Psoas muscle (tissue), 7 donors: ENCODE measurements at regions not wholly inside any gene's neighbourhood (a gene's known extent, or its start where the extent isn't known, plus 50 kb on each side); places are given as distances from the start of the nearest gene placed in this dataset.

ENCODE experiments used
- ATAC-seq, 4 donors: fragments of 200-7000 bp; cut with Tn5 transposase; one replicate each; pipeline ENCODE4 v1.9.1; 2020; ENCODE audit warnings: moderate library complexity in 3 of 4, mild to moderate bottlenecking in 2 of 4
- DNase-seq, 2 donors: peaks; one replicate each; pipeline ENCODE4 v3.0.0-alpha.2; 2020
- H3K27ac ChIP-seq: fragments of 200-600 bp; one replicate; pipeline ENCODE4 v1.8.0; 2022
- H3K27me3 ChIP-seq, 3 donors: fragments of 200-600 bp in 1 of 3; one replicate each; pipeline versions ENCODE4 v1.6.1 to v1.8.0; 2013 to 2022; ENCODE audit warnings: low read length in 2 of 3, mild to moderate bottlenecking in 2 of 3, moderate library complexity in 1 of 3; ENCODE audit not compliant: insufficient read depth in 3 of 3
- H3K36me3 ChIP-seq, 2 donors: fragments of 200-600 bp in 1 of 2; one replicate each; pipeline versions ENCODE4 v1.6.1 to v1.8.0; 2013 to 2022; ENCODE audit warnings: low read depth in 1 of 2, mild to moderate bottlenecking in 1 of 2, moderate library complexity in 1 of 2; ENCODE audit not compliant: insufficient read depth in 1 of 2
- H3K4me1 ChIP-seq: fragments of 200-600 bp; one replicate; pipeline ENCODE4 v1.8.0; 2022
- H3K4me3 ChIP-seq: fragments of 200-600 bp; one replicate; pipeline ENCODE4 v1.8.0; 2022; ENCODE audit warnings: mild to moderate bottlenecking
- H3K9me3 ChIP-seq: fragments of 200-600 bp; one replicate; pipeline ENCODE4 v1.8.0; 2022
- WGBS, 3 donors: extraction: QIAGEN DNeasy Blood & Tissue Kit; methylation state at CpG; one replicate each; pipeline versions ENCODE4 v1.1.6 to v1.1.7; 2013; 5-methylcytosine and 5-hydroxymethylcytosine counted together
- intact Hi-C, 2 donors: fragments of 100-400 bp; cut with DNase I; formaldehyde crosslinking; loops; one replicate each; pipeline versions ENCODE4 v1.11.0 to v1.14.2; 2022
- TF ChIP-seq, protein P1 (sequence below): fragments of 200-600 bp; IDR thresholded peaks from one replicate; pipeline ENCODE4 v1.8.0; 2022; ENCODE audit warnings: antibody characterized with exemption
- donor health status: healthy with polysubstance abuse.
- donor health status: DM: no; HTN: no; CAD: no; lungs with moderate emphysema.
- donor health status: Bipolar disorder and iron deficiency.
- donor health status: healthy.
- donor health status: DM: yes; HTN: yes; CAD: no.
- donor health status: DM: no; HTN: no; CAD: no.
- donor health status: DM: yes; HTN: yes; CAD: no.

DNA sequence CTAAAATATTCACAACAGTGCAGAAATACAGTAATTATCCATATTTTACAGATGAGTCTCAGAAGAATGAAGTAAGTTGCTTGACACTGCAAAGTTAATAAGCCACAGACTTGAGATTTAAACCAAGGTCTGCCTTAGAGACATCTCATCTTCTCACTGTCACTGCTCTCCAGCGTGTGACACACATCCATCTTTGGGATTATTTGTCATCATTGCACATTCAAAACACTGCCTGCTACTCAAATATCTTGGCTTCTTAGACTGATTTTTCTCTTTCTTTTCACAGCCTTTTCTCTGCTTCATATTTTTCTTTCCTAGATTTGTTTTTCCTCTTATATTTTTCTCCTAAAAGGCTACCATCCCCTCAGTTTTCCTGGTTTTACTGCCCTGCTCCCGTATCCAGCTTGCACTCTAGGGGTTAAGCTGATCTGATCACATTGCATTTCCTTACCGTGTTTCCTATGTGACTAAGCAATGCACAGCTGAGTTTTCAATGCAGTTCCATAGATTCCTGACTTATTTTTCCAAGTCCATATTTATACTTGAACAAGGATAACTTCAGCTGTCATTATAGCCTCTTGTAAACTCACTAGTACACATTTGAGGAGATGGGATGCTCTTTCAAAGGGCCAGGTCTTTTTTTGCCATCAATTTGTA, 353.0 kb downstream of the PLK2 start:
- no peak for ATAC-seq
- 54 to 60% (median 55%) methylated on average over 3 of the region's 3 CpGs for WGBS, 3 donors
- no peak overlapping the region for H3K4me3 ChIP-seq
- no peaks in the 10 kb centered on the region for H3K4me1 ChIP-seq
- H3K27ac ChIP-seq = no peak overlapping the region
- no peaks in the 10 kb centered on the region for H3K27me3 ChIP-seq
- TF ChIP-seq, protein P1, sequence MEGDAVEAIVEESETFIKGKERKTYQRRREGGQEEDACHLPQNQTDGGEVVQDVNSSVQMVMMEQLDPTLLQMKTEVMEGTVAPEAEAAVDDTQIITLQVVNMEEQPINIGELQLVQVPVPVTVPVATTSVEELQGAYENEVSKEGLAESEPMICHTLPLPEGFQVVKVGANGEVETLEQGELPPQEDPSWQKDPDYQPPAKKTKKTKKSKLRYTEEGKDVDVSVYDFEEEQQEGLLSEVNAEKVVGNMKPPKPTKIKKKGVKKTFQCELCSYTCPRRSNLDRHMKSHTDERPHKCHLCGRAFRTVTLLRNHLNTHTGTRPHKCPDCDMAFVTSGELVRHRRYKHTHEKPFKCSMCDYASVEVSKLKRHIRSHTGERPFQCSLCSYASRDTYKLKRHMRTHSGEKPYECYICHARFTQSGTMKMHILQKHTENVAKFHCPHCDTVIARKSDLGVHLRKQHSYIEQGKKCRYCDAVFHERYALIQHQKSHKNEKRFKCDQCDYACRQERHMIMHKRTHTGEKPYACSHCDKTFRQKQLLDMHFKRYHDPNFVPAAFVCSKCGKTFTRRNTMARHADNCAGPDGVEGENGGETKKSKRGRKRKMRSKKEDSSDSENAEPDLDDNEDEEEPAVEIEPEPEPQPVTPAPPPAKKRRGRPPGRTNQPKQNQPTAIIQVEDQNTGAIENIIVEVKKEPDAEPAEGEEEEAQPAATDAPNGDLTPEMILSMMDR = no peak
- no peaks in the 10 kb centered on the region for H3K36me3 ChIP-seq
- no peaks in the 10 kb centered on the region for H3K9me3 ChIP-seq
- no peak for DNase-seq
- intact Hi-C loops = no loop called here

DNA sequence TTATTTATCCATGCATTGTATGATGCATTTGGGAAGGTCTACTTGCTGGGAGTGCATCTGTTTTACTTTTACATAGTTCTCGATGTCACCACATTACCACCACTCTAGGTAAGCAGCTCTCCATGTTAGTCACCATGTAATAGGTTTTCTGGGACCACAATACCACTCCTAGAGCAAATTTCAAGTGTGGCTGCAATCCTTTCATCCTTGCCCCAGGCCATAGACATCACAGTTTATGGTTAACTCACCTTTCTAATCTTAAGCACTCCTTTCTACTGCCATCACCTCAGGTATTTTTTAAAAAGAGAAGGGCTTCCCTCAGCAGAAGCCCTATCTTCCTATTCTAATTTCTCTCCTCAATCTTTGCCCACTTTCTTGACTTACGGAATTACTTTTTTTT, 354.1 kb downstream of the PLK2 start:
- no peak overlapping the region for H3K27ac ChIP-seq
- no peaks in the 10 kb centered on the region for H3K27me3 ChIP-seq
- DNase-seq (no peak), ATAC-seq (no peak)
- TF ChIP-seq, protein P1 = no peak
- H3K36me3 ChIP-seq = no peaks in the 10 kb centered on the region
- 95 to 97% (median 97%) methylated on average over 2 of the region's 2 CpGs for WGBS, 3 donors
- H3K4me3 ChIP-seq = no peak overlapping the region
- no peaks in the 10 kb centered on the region for H3K9me3 ChIP-seq
- intact Hi-C loops = no loop called here
- no peaks in the 10 kb centered on the region for H3K4me1 ChIP-seq

DNA sequence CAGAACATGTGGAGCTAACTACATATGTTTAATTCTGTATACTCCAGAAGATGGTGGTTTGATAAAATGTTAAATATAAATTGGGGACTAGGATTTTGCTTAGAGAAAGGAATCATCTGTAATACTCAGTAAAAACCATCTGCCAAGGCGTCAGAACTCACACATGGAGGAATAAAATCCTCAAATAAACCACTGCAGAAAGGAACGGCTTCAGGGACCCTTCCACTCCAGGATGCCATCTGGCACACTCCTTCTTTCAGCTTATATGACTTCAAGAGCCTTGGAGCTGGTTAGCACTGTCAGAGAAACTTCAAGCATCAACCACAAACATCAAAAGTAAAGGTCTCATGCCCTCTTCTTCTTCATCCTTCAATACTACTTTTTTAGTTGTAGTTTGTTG, 360.6 kb downstream of the PLK2 start:
- no peak overlapping the region for H3K27ac ChIP-seq
- no peaks in the 10 kb centered on the region for H3K27me3 ChIP-seq
- intact Hi-C loops = no loop called here
- WGBS, 3 donors = 56 to 62% (median 60%) methylated on average over 2 of the region's 2 CpGs
- H3K4me1 ChIP-seq = no peaks in the 10 kb centered on the region
- H3K4me3 ChIP-seq = no peak overlapping the region
- TF ChIP-seq, protein P1 = no peak
- H3K36me3 ChIP-seq = no peaks in the 10 kb centered on the region
- ATAC-seq (no peak), DNase-seq (no peak)
- H3K9me3 ChIP-seq = no peaks in the 10 kb centered on the region

DNA sequence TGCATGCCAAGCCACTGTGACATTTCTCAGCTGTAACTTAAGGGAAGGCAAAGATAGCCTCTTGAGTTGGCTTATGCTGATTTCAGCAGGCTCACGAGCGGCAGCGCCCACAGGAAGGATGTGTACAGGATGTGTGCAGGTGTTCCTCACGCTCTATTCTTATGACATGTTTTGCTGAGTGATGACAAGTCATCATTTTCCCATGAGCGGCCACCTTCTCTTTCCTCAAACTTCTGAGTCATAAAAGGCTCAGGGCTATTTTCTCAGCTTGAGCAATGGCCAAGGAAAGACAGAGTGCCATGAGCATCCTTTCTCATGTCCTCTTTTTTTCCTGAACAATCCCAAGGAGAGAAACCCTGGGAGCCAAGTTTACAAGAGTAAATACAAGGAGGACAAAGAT, 365.9 kb downstream of the PLK2 start:
- ATAC-seq = no peak
- 66 to 70% (median 69%) methylated on average over 5 of the region's 5 CpGs for WGBS, 3 donors

More for the DNA sequence above, 365.9 kb downstream of the PLK2 start:
- no peaks in the 10 kb centered on the region for H3K4me1 ChIP-seq
- H3K27ac ChIP-seq = no peak overlapping the region
- no peaks in the 10 kb centered on the region for H3K9me3 ChIP-seq
- DNase-seq = no peak
- TF ChIP-seq, protein P1 = no peak
- H3K27me3 ChIP-seq = no peaks in the 10 kb centered on the region
- H3K36me3 ChIP-seq = no peaks in the 10 kb centered on the region
- H3K4me3 ChIP-seq = no peak overlapping the region
- intact Hi-C loops = no loop called here
